A673 (cell line): ENCODE measurements at regions not wholly inside any gene's neighbourhood (a gene's known extent, or its start where the extent isn't known, plus 50 kb on each side); places are given as distances from the start of the nearest gene placed in this dataset.

Experiments used
- BruUV-seq: library from RNA; stranded (reverse); fragments of 400-500 nt; replicated peaks from 2 replicates; lab custom pipeline; 2021; lab: Mats Ljungman, UMichigan
- CTCF ChIA-PET: fragments of 300-600 bp; sonication (Branson Sonifier 250); formaldehyde crosslinking; loops from one replicate; lab custom pipeline; 2022; ENCODE audit warnings: antibody characterized with exemption; lab: Charles Lee
- POLR2A ChIA-PET: fragments of 300-600 bp; sonication (Branson Sonifier 250); formaldehyde crosslinking; loops from one replicate; lab custom pipeline; 2022; ENCODE audit warnings: antibody characterized with exemption; ENCODE audit not compliant: low non-redundant PET; lab: Charles Lee
- DNase-seq: peaks from one replicate; pipeline ENCODE4 v3.0.0-alpha.2; 2015; ENCODE audit warnings: low spot score
- H3K27ac ChIP-seq: fragments of 200-600 bp; sonication (generic); 2 replicates; pipeline ENCODE4 v1.5.1; 2016; ENCODE audit warnings: mixed run types, low read depth, mild to moderate bottlenecking, mixed read lengths, antibody characterized with exemption, low read length; ENCODE audit not compliant: poor library complexity, severe bottlenecking
- H3K27me3 ChIP-seq: fragments of 200-600 bp; sonication (generic); replicated peaks from 2 replicates; pipeline ENCODE4 v1.6.1; 2017; ENCODE audit warnings: mixed run types, low read depth, mild to moderate bottlenecking, mixed read lengths, antibody characterized with exemption, low read length; ENCODE audit not compliant: insufficient read depth, poor library complexity
- H3K36me3 ChIP-seq: fragments of 200-600 bp; sonication (generic); 2 replicates; pipeline ENCODE4 v1.6.1; 2016; ENCODE audit warnings: mixed run types, mild to moderate bottlenecking, mixed read lengths, antibody characterized with exemption, low read length; ENCODE audit not compliant: insufficient read depth, poor library complexity, severe bottlenecking
- H3K4me1 ChIP-seq: fragments of 200-600 bp; sonication (generic); 2 replicates; pipeline ENCODE4 v1.6.1; 2017; ENCODE audit warnings: mixed run types, mild to moderate bottlenecking, mixed read lengths, antibody characterized with exemption, low read length; ENCODE audit not compliant: insufficient read depth, poor library complexity, severe bottlenecking
- H3K4me3 ChIP-seq: fragments of 200-600 bp; sonication (generic); 2 replicates; pipeline ENCODE4 v1.5.1; 2016; ENCODE audit warnings: low read depth, mixed run types, mild to moderate bottlenecking, mixed read lengths, low read length; ENCODE audit not compliant: poor library complexity, severe bottlenecking
- H3K9me3 ChIP-seq: fragments of 200-600 bp; sonication (generic); 2 replicates; pipeline ENCODE4 v1.6.1; 2016; ENCODE audit warnings: mixed run types, low read depth, mild to moderate bottlenecking, mixed read lengths, antibody characterized with exemption, low read length; ENCODE audit not compliant: poor library complexity, severe bottlenecking
- CTCF ChIP-seq: fragments of 300-800, 200-600 bp; sonication (generic); conservative IDR thresholded peaks from 2 replicates; pipeline ENCODE4 v1.5.1; 2017; ENCODE audit warnings: low read depth, mild to moderate bottlenecking, antibody characterized with exemption, low read length, moderate library complexity, mixed read lengths
- EZH2 ChIP-seq: fragments of 200-600 bp; sonication (generic); IDR thresholded peaks from 2 replicates; pipeline ENCODE4 v1.6.1; 2017; ENCODE audit warnings: borderline replicate concordance, low read depth, mild to moderate bottlenecking, mixed read lengths, antibody characterized with exemption, low read length; ENCODE audit not compliant: poor library complexity, severe bottlenecking
- intact Hi-C: fragments of 100-400 bp; cut with micrococcal nuclease; formaldehyde crosslinking; loops from one replicate; pipeline ENCODE4 v1.10.0; 2022; ENCODE audit not compliant: unreplicated experiment

GRCh38 chr2:163990541-163990940, 254.7 kb upstream of the FIGN start:
- H3K4me1 ChIP-seq = no peaks in the 10 kb centered on the region
- no peaks in the 10 kb centered on the region for H3K9me3 ChIP-seq
- no peaks in the 10 kb centered on the region for H3K36me3 ChIP-seq
- no peak overlapping the region for H3K27ac ChIP-seq
- no TSS peak for BruUV-seq
- no peak overlapping the region for H3K4me3 ChIP-seq
- intact Hi-C loops = no loop called here
- peaks cover 22% of the 10 kb centered on the region for H3K27me3 ChIP-seq
- TF ChIP-seq EZH2 (no peak), CTCF (no peak)
- DNase-seq = no peak
- ChIA-PET CTCF (no interaction called here), POLR2A (no interaction called here)

GRCh38 chr2:163990101-163990500, 254.3 kb upstream of the FIGN start:
- ChIA-PET CTCF (no interaction called here), POLR2A (no interaction called here)
- intact Hi-C loops = no loop called here
- Histone ChIP-seq H3K36me3 (no peaks in the 10 kb centered on the region), H3K27ac (no peak overlapping the region), H3K4me3 (no peak overlapping the region), H3K4me1 (no peaks in the 10 kb centered on the region), H3K27me3 (peaks cover 18% of the 10 kb centered on the region), H3K9me3 (no peaks in the 10 kb centered on the region)
- no peak for DNase-seq
- BruUV-seq = no TSS peak
- TF ChIP-seq CTCF (no peak), EZH2 (no peak)

GRCh38 chr2:163987175-163987940, 251.6 kb upstream of the FIGN start:
- TF ChIP-seq EZH2 (no peak), CTCF (no peak)
- no peak for DNase-seq
- BruUV-seq = no TSS peak
- ChIA-PET CTCF (no interaction called here), POLR2A (no interaction called here)
- Histone ChIP-seq H3K27me3 (peaks cover 6% of the 10 kb centered on the region), H3K27ac (no peak overlapping the region), H3K9me3 (no peaks in the 10 kb centered on the region), H3K4me3 (no peak overlapping the region), H3K4me1 (no peaks in the 10 kb centered on the region), H3K36me3 (no peaks in the 10 kb centered on the region)
- intact Hi-C loops = no loop called here
